ENCODE measurements at regions not wholly inside any gene's neighbourhood (a gene's known extent, or its start where the extent isn't known, plus 50 kb on each side); places are given as distances from the start of the nearest gene placed in this dataset.

DNA sequence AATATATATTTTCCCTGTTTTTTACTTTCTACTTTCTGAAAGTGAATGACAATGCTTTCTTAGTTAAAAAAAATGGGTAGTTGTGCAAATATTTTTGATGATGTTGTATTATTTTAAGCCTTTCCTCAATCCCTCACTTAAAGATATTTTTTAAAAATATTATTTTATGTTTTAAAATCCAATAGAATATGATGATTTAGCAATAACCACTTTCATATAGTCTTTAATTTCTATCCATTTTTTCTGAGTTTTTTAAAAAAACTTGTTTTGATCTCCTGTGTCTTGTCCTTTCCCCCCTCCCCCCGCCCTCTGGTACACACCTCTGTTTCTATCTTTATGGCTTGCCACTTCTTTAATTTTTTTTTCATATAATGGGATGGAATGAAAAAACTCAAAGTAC lies 362.0 kb upstream of the SLITRK6 start:
- H3K79me1 ChIP-seq (ENCODE audit: insufficient read depth, low read depth, low read length, poor library complexity, severe bottlenecking) = no peaks in the 10 kb centered on the region
- no peaks in the 10 kb centered on the region for H3K9me3 ChIP-seq (ENCODE audit: control insufficient read depth, low read depth, low read length)
- H2BK12ac ChIP-seq (ENCODE audit: insufficient read length, low read depth, low read length) = no peak overlapping the region
- no peak overlapping the region for H3K14ac ChIP-seq (ENCODE audit: insufficient read depth, low read length)
- H3K56ac ChIP-seq (ENCODE audit: insufficient read length, low read depth, low read length) = no peak overlapping the region
- no peak overlapping the region for H2BK120ac ChIP-seq (ENCODE audit: low read depth, low read length, poor library complexity, severe bottlenecking)
- H3K36me3 Mint-ChIP-seq (ENCODE audit: insufficient read depth in 1 of 3, low read depth in 3 of 3) = peaks cover 4 to 11% (median 8%) of the 10 kb centered on the region in 3 experiments
- WGBS (ENCODE audit: extremely low coverage, insufficient read length, low lambda C conversion rate) = no CpG with 5 or more reads among the region's 1 CpG
- H4K20me1 ChIP-seq (ENCODE audit: control insufficient read depth, insufficient read depth, insufficient read length) = no peaks in the 10 kb centered on the region
- no peak overlapping the region for H3K9ac ChIP-seq (ENCODE audit: extremely low read depth, insufficient read length, low read length)
- no peak overlapping the region for H2BK15ac ChIP-seq (ENCODE audit: low read depth, low read length)
- no peak overlapping the region for H3K4me2 ChIP-seq (ENCODE audit: insufficient read depth, insufficient read length, low read length)
- H3K9me3 Mint-ChIP-seq = peaks cover 12 to 15% of the 10 kb centered on the region in 2 experiments
- no peaks in the 10 kb centered on the region for H3K4me1 ChIP-seq (ENCODE audit: insufficient read depth, low read length)
- H4K5ac ChIP-seq (ENCODE audit: insufficient read length, low read depth, low read length) = no peak overlapping the region
- no peak overlapping the region for H2BK5ac ChIP-seq (ENCODE audit: insufficient read length, low read length)
- no peak overlapping the region for H2BK20ac ChIP-seq (ENCODE audit: low read depth, low read length, poor library complexity, severe bottlenecking)
- no peak overlapping the region for H3K18ac ChIP-seq (ENCODE audit: insufficient read length, low read depth, low read length)
- H4K8ac ChIP-seq (replicated peaks; ENCODE audit: insufficient read length, low read depth, low read length) = no peak overlapping the region
- H3K27me3 ChIP-seq (ENCODE audit: insufficient read depth, low read length) = no peaks in the 10 kb centered on the region
- H3K23me2 ChIP-seq (ENCODE audit: insufficient read length, low read depth, low read length, poor library complexity, severe bottlenecking) = no peaks in the 10 kb centered on the region
- H4K91ac ChIP-seq (ENCODE audit: insufficient read length, low read depth, low read length) = no peak overlapping the region
- no peak overlapping the region for H2AFZ ChIP-seq (ENCODE audit: low read length)
- no peak overlapping the region for H3K27ac ChIP-seq (ENCODE audit: insufficient read length, low read depth, low read length)
- no peak for TF ChIP-seq CTCF (conservative IDR thresholded peaks at IDR 0.05)
- no peaks in the 10 kb centered on the region for H3K79me2 ChIP-seq (ENCODE audit: insufficient read depth, low read length)
- H3K27me3 Mint-ChIP-seq (ENCODE audit: low read depth) = no peaks in the 10 kb centered on the region
- H3K27ac Mint-ChIP-seq = no peak overlapping the region
- DNase-seq = no peak
- no peak overlapping the region for H3K4me3 Mint-ChIP-seq
- no peak overlapping the region for H3K4ac ChIP-seq (ENCODE audit: low read depth, low read length)
- H3T11ph ChIP-seq (ENCODE audit: low read length) = no peak overlapping the region
- H2AK5ac ChIP-seq (ENCODE audit: insufficient read length, low read length) = no peak overlapping the region
- H3K23ac ChIP-seq (ENCODE audit: insufficient read length, low read depth, low read length) = no peak overlapping the region
- peaks cover 12 to 14% of the 10 kb centered on the region in 2 experiments for H3K4me1 Mint-ChIP-seq

Data from H9 (cell line).